Chondrocyte (in vitro differentiated cells): ENCODE measurements at regions not wholly inside any gene's neighbourhood (a gene's known extent, or its start where the extent isn't known, plus 50 kb on each side); places are given as distances from the start of the nearest gene placed in this dataset.
A peak's percentile ranks its signal among the peaks of the same experiment; 100 is the strongest.

Experiments
- DNase-seq: peaks from one replicate; pipeline ENCODE4 v3.0.0; 2021; ENCODE audit warnings: mixed read lengths, low spot score
- H3K27ac Mint-ChIP-seq: one replicate; pipeline ENCODE4 v1.8.0; 2021; ENCODE audit warnings: mild to moderate bottlenecking, moderate library complexity, mixed read lengths; ENCODE audit not compliant: unreplicated experiment
- H3K27me3 Mint-ChIP-seq: 2 replicates; pipeline ENCODE4 v1.8.0; 2021; ENCODE audit warnings: low read depth, mixed read lengths
- H3K36me3 Mint-ChIP-seq: 2 replicates; pipeline ENCODE4 v1.8.0; 2021; ENCODE audit warnings: low read depth, mixed read lengths
- H3K4me1 Mint-ChIP-seq: 2 replicates; pipeline ENCODE4 v1.8.0; 2021; ENCODE audit warnings: low read depth, mild to moderate bottlenecking, mixed read lengths
- H3K4me3 Mint-ChIP-seq: one replicate; pipeline ENCODE4 v1.8.0; 2021; ENCODE audit warnings: mild to moderate bottlenecking, moderate library complexity, mixed read lengths; ENCODE audit not compliant: unreplicated experiment
- H3K9me3 Mint-ChIP-seq: 2 replicates; pipeline ENCODE4 v1.8.0; 2021; ENCODE audit warnings: low read depth, mixed read lengths
- CTCF ChIP-seq: fragments of 200-600 bp; sonication (generic); IDR thresholded peaks from 2 replicates; pipeline ENCODE4 v1.5.0; 2021; ENCODE audit warnings: antibody characterized with exemption, mild to moderate bottlenecking, moderate library complexity

DNA sequence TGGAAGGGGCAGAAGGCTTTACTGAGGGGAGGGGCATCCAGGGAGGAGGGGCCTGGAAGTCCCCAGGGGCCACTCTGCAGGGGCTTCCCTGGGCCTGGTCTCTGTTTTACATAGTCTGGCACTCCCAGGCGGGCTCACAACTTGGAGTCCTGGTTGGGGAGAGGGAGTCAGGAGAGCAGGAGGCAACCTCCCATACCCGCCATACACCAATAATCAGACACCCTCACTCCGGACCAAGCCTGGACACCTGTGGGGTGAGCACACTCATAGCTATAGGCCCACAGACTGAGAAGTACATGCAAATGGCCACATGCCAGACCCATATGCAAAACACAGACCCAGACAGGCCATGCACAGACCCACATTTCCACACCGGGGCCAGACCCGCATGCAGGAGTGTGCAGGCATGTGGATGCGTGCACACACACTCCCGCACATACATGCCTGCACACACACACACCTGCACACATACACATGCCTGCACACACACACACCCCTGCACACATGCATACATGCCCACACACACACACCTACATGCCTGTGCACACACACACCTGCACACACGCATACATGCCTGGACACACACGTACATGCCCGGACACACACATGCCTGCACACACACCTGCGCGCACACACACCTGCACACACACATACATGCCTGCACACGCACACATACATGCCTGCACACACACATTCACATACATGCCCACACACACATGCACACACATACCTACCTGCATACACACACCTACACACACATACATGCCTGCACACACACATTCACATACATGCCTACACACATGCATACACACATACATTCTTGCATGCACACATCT lies 89.5 kb upstream of the RUNX3 start:
- TF ChIP-seq CTCF, result no peak
- H3K36me3 Mint-ChIP-seq, result no peaks in the 10 kb centered on the region
- no peak overlapping the region for H3K4me3 Mint-ChIP-seq
- H3K27ac Mint-ChIP-seq, result no peak overlapping the region
- peaks cover 55% of the 10 kb centered on the region for H3K4me1 Mint-ChIP-seq
- H3K9me3 Mint-ChIP-seq, result no peaks in the 10 kb centered on the region
- H3K27me3 Mint-ChIP-seq, result no peaks in the 10 kb centered on the region
- DNase-seq, result no peak

- Mint-ChIP-seq H3K4me3 (no peak overlapping the region), H3K4me1 (peaks cover 53% of the 10 kb centered on the region), H3K27me3 (no peaks in the 10 kb centered on the region), H3K36me3 (no peaks in the 10 kb centered on the region), H3K27ac (no peak overlapping the region), H3K9me3 (no peaks in the 10 kb centered on the region)
- no peak for DNase-seq
- TF ChIP-seq CTCF, result no peak
These were observed 88.9 kb upstream of the RUNX3 start for GRCh38 chr1:25018943-25019336.

DNA sequence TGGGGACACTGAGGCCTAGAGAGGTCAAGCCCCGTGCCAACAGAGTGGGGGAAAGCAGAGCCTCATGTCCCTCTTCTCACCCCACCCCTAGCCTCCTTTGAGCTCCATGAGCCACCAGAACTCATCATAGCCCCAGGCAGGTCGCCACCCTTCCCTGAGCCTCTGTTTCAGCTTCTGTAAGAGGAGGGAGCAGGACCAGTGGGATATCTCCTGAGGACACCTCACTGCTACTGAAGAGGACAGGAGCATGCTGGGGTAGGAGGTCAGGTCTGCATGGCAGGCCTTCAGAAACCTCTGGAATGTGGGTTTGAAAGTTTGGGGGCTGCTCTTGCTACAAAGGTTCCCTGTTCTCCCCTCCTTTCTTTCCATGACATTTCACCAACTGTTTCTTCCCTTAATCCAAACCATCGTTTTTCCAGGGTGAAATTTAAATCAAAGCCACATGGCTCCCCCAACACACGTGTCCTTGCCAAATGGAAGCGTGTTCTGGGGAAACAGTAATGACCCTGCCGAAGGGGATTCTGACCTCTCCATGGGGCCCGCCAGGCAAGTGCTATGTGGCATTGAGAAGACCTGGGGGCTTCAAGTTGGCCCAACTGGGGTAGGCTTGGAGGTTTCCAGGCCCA lies 88.1 kb upstream of the RUNX3 start:
- Mint-ChIP-seq H3K4me3 (no peak overlapping the region), H3K27ac (peak overlapping the region; percentile 70), H3K4me1 (peaks cover 46% of the 10 kb centered on the region), H3K27me3 (no peaks in the 10 kb centered on the region), H3K36me3 (no peaks in the 10 kb centered on the region), H3K9me3 (no peaks in the 10 kb centered on the region)
- DNase-seq, result no peak
- no peak for TF ChIP-seq CTCF

DNA sequence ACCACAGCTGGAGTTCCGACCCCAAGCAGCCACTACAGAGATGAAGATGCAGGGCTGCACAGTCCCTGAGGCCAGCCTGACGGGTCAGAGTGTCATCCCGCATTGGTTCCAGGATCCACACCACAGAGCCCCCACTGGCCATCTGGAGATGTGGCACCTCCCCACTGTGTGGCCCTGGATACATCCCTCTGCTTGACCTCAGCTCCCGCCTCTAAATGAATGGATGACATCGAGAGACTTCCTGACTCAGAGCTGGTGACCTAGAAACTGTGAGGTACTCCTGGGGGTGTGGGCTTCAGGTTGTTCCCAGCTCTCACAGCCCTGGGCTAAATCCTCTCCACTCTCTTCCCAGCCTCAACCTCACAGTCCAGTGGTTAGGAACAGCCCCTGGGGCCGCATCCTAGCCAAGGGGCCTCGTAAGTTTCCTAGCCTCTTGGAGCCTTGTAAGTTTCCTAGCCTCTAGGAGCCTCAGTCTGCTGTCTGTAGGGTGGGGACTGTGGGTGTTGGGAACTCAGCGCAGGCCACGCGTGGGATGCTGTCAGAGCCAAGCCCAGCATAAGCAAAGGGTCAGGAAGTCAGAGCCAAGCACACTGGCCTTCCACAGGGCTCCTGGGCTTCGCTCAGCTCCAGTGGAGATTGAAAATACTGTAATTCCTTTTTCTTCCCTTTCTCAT lies 87.5 kb upstream of the RUNX3 start:
- Mint-ChIP-seq H3K27ac (peak overlapping the region; percentile 70), H3K36me3 (no peaks in the 10 kb centered on the region)
- DNase-seq, result no peak

More for the DNA sequence above, 87.5 kb upstream of the RUNX3 start:
- no peaks in the 10 kb centered on the region for H3K27me3 Mint-ChIP-seq
- peak; percentile 30 for TF ChIP-seq CTCF
- no peak overlapping the region for H3K4me3 Mint-ChIP-seq
- H3K4me1 Mint-ChIP-seq, result peaks cover 40% of the 10 kb centered on the region
- H3K9me3 Mint-ChIP-seq, result no peaks in the 10 kb centered on the region
